WTC11 (cell line): ENCODE measurements at regions not wholly inside any gene's neighbourhood (a gene's known extent, or its start where the extent isn't known, plus 50 kb on each side); places are given as distances from the start of the nearest gene placed in this dataset.

Experiments
- ZBTB21 ChIP-seq: sonication (generic); formaldehyde crosslinking; IDR thresholded peaks from 2 replicates; pipeline ENCODE4 v1.8.1; 2023; ENCODE audit warnings: mild to moderate bottlenecking, missing genetic modification reagents, borderline replicate concordance
- TF ChIP-seq, protein P1 (sequence below): fragments of 250-450 bp; sonication (Bioruptor Pico); IDR thresholded peaks from 2 replicates; pipeline ENCODE4 v1.8.0; 2021; ENCODE audit warnings: mild to moderate bottlenecking

DNA sequence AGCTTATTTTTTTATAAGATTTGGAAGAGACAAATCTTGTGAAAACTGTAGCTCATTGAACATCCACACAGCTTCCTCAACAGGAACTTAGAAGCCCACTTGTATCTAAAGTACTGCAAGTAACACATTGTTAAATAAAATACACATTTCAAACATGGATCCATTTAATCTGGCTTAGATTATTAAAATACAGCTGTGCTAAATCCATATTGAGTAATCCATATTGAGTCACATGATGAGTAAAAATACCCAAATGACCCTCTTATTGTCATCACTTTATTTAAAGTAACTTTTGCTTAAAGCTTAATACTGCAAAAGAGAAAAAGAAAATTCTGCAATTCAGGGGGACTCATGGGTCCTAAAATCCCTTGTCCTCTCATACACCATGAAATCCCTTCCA, 133.3 kb downstream of the OSR1 start:
- TF ChIP-seq, protein P1, sequence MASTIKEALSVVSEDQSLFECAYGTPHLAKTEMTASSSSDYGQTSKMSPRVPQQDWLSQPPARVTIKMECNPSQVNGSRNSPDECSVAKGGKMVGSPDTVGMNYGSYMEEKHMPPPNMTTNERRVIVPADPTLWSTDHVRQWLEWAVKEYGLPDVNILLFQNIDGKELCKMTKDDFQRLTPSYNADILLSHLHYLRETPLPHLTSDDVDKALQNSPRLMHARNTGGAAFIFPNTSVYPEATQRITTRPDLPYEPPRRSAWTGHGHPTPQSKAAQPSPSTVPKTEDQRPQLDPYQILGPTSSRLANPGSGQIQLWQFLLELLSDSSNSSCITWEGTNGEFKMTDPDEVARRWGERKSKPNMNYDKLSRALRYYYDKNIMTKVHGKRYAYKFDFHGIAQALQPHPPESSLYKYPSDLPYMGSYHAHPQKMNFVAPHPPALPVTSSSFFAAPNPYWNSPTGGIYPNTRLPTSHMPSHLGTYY (CRISPR knock-in tag) = no peak
- TF ChIP-seq ZBTB21 (CRISPR knock-in tag) = no peak
